H1 (cell line): ENCODE measurements at regions not wholly inside any gene's neighbourhood (a gene's known extent, or its start where the extent isn't known, plus 50 kb on each side); places are given as distances from the start of the nearest gene placed in this dataset.

Experiments used
- CTCF ChIA-PET: fragments of 300-600 bp; sonication (Branson Sonifier 250); formaldehyde crosslinking; loops from one replicate; lab custom pipeline; 2021; ENCODE audit not compliant: partially characterized antibody; lab: Charles Lee
- POLR2A ChIA-PET: fragments of 300-600 bp; sonication (Branson Sonifier 250); formaldehyde crosslinking; loops from one replicate; lab custom pipeline; 2021; ENCODE audit warnings: inconsistent platforms; ENCODE audit not compliant: partially characterized antibody; lab: Charles Lee
- DNase-seq, 2 experiments: peaks; one replicate each; pipeline versions ENCODE4 v3.0.0 to v3.0.0-alpha.2; 2010 to 2022; ENCODE audit warnings: low spot score in 2 of 2, low read depth in 1 of 2, mixed read lengths in 1 of 2
- FAIRE-seq: peaks from 2 replicates; lab custom pipeline; 2011; peaks lifted over from hg19 to GRCh38; lab: Jason Lieb, UNC
- H2AFZ ChIP-seq: 2 replicates; pipeline ENCODE4 v1.8.1; 2012; ENCODE audit warnings: low read length, inconsistent platforms
- H2AK5ac ChIP-seq: 2 replicates; pipeline ENCODE4 v1.6.1; 2013; ENCODE audit warnings: low read depth, low read length
- H2BK120ac ChIP-seq: replicated peaks from 2 replicates; pipeline ENCODE3; 2013; ENCODE audit warnings: low read depth, low read length, inconsistent platforms
- H2BK12ac ChIP-seq: 2 replicates; pipeline ENCODE4 v1.6.1; 2013; ENCODE audit warnings: low read depth, low read length
- H2BK15ac ChIP-seq: 2 replicates; pipeline ENCODE4 v1.6.1; 2013; ENCODE audit warnings: low read length
- H2BK20ac ChIP-seq: 2 replicates; pipeline ENCODE4 v1.6.1; 2013; ENCODE audit warnings: low read length
- H2BK5ac ChIP-seq: 2 replicates; pipeline ENCODE4 v1.6.1; 2013; ENCODE audit warnings: low read depth, low read length
- H3K14ac ChIP-seq: 2 replicates; pipeline ENCODE4 v1.6.1; 2013; ENCODE audit warnings: inconsistent platforms; ENCODE audit not compliant: insufficient read length
- H3K18ac ChIP-seq: 2 replicates; pipeline ENCODE4 v1.6.1; 2013; ENCODE audit warnings: low read length; ENCODE audit errors: extremely low read depth
- H3K23ac ChIP-seq: 2 replicates; pipeline ENCODE4 v1.6.1; 2013; ENCODE audit warnings: inconsistent platforms; ENCODE audit not compliant: insufficient read length
- H3K23me2 ChIP-seq: 2 replicates; pipeline ENCODE4 v1.6.1; 2013; ENCODE audit warnings: low read depth, low read length
- H3K27ac ChIP-seq: 2 replicates; pipeline ENCODE4 v1.6.1; 2011; ENCODE audit warnings: low read depth, low read length, inconsistent platforms
- H3K27me3 ChIP-seq, 4 experiments: replicated peaks in 1 of 4; 1 replicate in 1 of 4; 2 replicates in 3 of 4; pipeline versions ENCODE4 v1.6.1 to v1.8.1; 2011 to 2013; ENCODE audit warnings: low read length in 3 of 4, mild to moderate bottlenecking in 3 of 4, inconsistent platforms in 2 of 4, mixed read lengths in 2 of 4, moderate library complexity in 1 of 4; ENCODE audit not compliant: control insufficient read depth in 3 of 4, insufficient read depth in 3 of 4; ENCODE audit errors: extremely low read depth in 1 of 4
- H3K36me3 ChIP-seq, 4 experiments: 2 replicates each; pipeline versions ENCODE4 v1.6.1 to v1.8.1; 2011 to 2013; ENCODE audit warnings: mild to moderate bottlenecking in 4 of 4, low read length in 3 of 4, moderate library complexity in 2 of 4, control low read depth in 1 of 4, inconsistent platforms in 1 of 4; ENCODE audit not compliant: insufficient read depth in 4 of 4, control insufficient read depth in 2 of 4
- H3K4ac ChIP-seq: replicated peaks from 2 replicates; pipeline ENCODE3; 2013; ENCODE audit warnings: low read length, low read depth, mixed read lengths, inconsistent platforms; ENCODE audit not compliant: insufficient read length
- H3K4me1 ChIP-seq, 4 experiments: replicated peaks in 1 of 4; 1 replicate in 1 of 4; 2 replicates in 3 of 4; pipeline versions ENCODE4 v1.6.1 to v1.8.1; 2011 to 2013; ENCODE audit warnings: low read length in 3 of 4, inconsistent platforms in 2 of 4, mixed read lengths in 1 of 4; ENCODE audit not compliant: insufficient read depth in 4 of 4, control insufficient read depth in 3 of 4
- H3K4me2 ChIP-seq, 2 experiments: 2 replicates each; pipeline versions ENCODE4 v1.6.1 to v1.8.1; 2011 to 2013; ENCODE audit warnings: low read depth in 2 of 2, low read length in 2 of 2, control low read depth in 1 of 2, inconsistent platforms in 1 of 2, mild to moderate bottlenecking in 1 of 2; ENCODE audit not compliant: insufficient read depth in 1 of 2
- H3K4me3 ChIP-seq, 4 experiments: fragments of 200-600, 300-600 bp in 1 of 4; sonication (generic), shearing (Covaris generic), sonication (Bioruptor Twin) in 1 of 4; 2 replicates each; pipeline versions ENCODE4 v1.5.1 to v1.8.1; 2011 to 2016; ENCODE audit warnings: low read length in 4 of 4, low read depth in 3 of 4, control low read depth in 2 of 4, inconsistent platforms in 2 of 4, mild to moderate bottlenecking in 2 of 4, mixed read lengths in 1 of 4, moderate library complexity in 1 of 4; ENCODE audit not compliant: insufficient read depth in 2 of 4; ENCODE audit errors: extremely low read depth in 1 of 4
- H3K56ac ChIP-seq: replicated peaks from 2 replicates; pipeline ENCODE3; 2013; ENCODE audit warnings: low read depth, mild to moderate bottlenecking, mixed read lengths, low read length, inconsistent platforms; ENCODE audit not compliant: insufficient read length
- H3K79me1 ChIP-seq: 2 replicates; pipeline ENCODE4 v1.6.1; 2013; ENCODE audit warnings: low read depth, low read length, control low read depth
- H3K79me2 ChIP-seq, 2 experiments: 2 replicates each; pipeline versions ENCODE4 v1.6.1 to v1.8.1; 2012 to 2013; ENCODE audit warnings: low read length in 2 of 2, mild to moderate bottlenecking in 2 of 2, inconsistent platforms in 1 of 2; ENCODE audit not compliant: insufficient read depth in 2 of 2, control insufficient read depth in 1 of 2
- H3K9ac ChIP-seq, 4 experiments: replicated peaks in 1 of 4; 1 replicate in 1 of 4; 2 replicates in 3 of 4; pipeline versions ENCODE4 v1.6.1 to v1.8.1; 2011 to 2013; ENCODE audit warnings: low read depth in 3 of 4, low read length in 3 of 4, control low read depth in 2 of 4, mild to moderate bottlenecking in 2 of 4, moderate library complexity in 2 of 4, inconsistent platforms in 1 of 4; ENCODE audit errors: extremely low read depth in 1 of 4
- H3K9me3 ChIP-seq, 2 experiments: 2 replicates each; pipeline versions ENCODE4 v1.6.1 to v1.8.1; 2012 to 2013; ENCODE audit warnings: mild to moderate bottlenecking in 2 of 2, moderate library complexity in 2 of 2, control low read depth in 1 of 2, inconsistent platforms in 1 of 2, low read depth in 1 of 2, low read length in 1 of 2, mixed read lengths in 1 of 2; ENCODE audit not compliant: insufficient read depth in 2 of 2
- H4K20me1 ChIP-seq, 2 experiments: replicated peaks in 1 of 2; 2 replicates each; pipeline versions ENCODE3 to v1.8.1; 2011 to 2013; ENCODE audit warnings: inconsistent platforms in 2 of 2, low read length in 2 of 2, mild to moderate bottlenecking in 1 of 2; ENCODE audit not compliant: insufficient read depth in 2 of 2, control insufficient read depth in 1 of 2
- H4K5ac ChIP-seq: 2 replicates; pipeline ENCODE4 v1.6.1; 2013; ENCODE audit warnings: low read length, low read depth, mixed read lengths, inconsistent platforms; ENCODE audit not compliant: insufficient read length
- H4K8ac ChIP-seq: 2 replicates; pipeline ENCODE4 v1.8.0; 2013; ENCODE audit warnings: mild to moderate bottlenecking, moderate library complexity, low read length, inconsistent platforms; ENCODE audit not compliant: insufficient read depth; ENCODE audit errors: extremely low read depth
- H4K91ac ChIP-seq: replicated peaks from 2 replicates; pipeline ENCODE3; 2013; ENCODE audit warnings: low read length, mixed read lengths, inconsistent platforms; ENCODE audit not compliant: insufficient read length
- BCL11A ChIP-seq, 2 experiments: IDR thresholded peaks; one replicate each; pipeline ENCODE4 v1.6.1; 2011; ENCODE audit warnings: low read depth in 2 of 2, low read length in 2 of 2, mild to moderate bottlenecking in 2 of 2
- SUZ12 ChIP-seq: fragments of 200-600 bp; sonication (generic); IDR thresholded peaks from 2 replicates; pipeline ENCODE4 v1.6.1; 2012; ENCODE audit warnings: mild to moderate bottlenecking, inconsistent platforms, low read length, moderate library complexity, mixed read lengths
- WGBS, 2 experiments: shearing (Covaris generic) in 1 of 2; methylation state at CpG; one replicate each; pipeline versions ENCODE4 v1.1.6 to v1.1.7; 2013 to 2015; ENCODE audit warnings: low lambda C conversion rate in 2 of 2, mixed read lengths in 2 of 2, inconsistent platforms in 1 of 2, low coverage in 1 of 2, missing lambda C conversion rate in 1 of 2; ENCODE audit not compliant: insufficient replicate concordance in 2 of 2, insufficient coverage in 1 of 2, insufficient read length in 1 of 2; ENCODE audit errors: extremely low coverage in 1 of 2, missing lambda C conversion rate in 1 of 2; 5-methylcytosine and 5-hydroxymethylcytosine counted together

DNA sequence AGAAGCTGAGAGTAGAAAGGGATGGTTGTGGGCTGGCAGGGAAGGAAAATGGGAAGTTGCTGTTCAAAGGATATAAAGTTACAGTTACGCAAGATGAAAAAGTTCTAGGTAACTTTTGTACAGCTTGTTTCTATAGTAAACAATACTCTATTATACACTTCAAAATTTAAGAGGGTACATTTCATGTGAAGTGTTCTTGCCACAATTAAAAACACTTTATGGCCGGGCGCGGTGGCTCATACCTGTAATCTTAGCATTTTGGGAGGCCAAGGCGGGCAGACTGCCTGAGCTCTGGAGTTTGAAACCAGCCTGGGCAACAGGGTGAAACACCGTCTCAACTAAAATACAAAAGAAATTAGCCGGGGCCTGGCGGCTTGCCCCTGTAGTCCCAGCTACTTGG, 623.6 kb downstream of the STIM2 start:
- Histone ChIP-seq H3K79me2 (no peaks in the 10 kb centered on the region), H2AK5ac (no peak overlapping the region), H3K4me1 (no peaks in the 10 kb centered on the region), H2BK5ac (no peak overlapping the region), H3K27ac (no peak overlapping the region), H4K8ac (no peak overlapping the region), H2BK15ac (no peak overlapping the region), H3K56ac (no peak overlapping the region), H3K23me2 (no peaks in the 10 kb centered on the region), H2BK120ac (no peak overlapping the region), H3K4me2 (no peak overlapping the region), H3K36me3 (no peaks in the 10 kb centered on the region), H4K91ac (no peak overlapping the region), H3K18ac (no peak overlapping the region), H2BK12ac (no peak overlapping the region), H2BK20ac (no peak overlapping the region), H4K5ac (no peak overlapping the region), H3K4ac (no peak overlapping the region), H3K9me3 (no peaks in the 10 kb centered on the region), H4K20me1 (no peaks in the 10 kb centered on the region), H2AFZ (no peak overlapping the region), H3K23ac (no peak overlapping the region), H3K9ac (no peak overlapping the region), H3K79me1 (no peaks in the 10 kb centered on the region), H3K27me3 (no peaks in the 10 kb centered on the region), H3K4me3 (no peak overlapping the region), H3K14ac (no peak overlapping the region)
- FAIRE-seq, result no peak
- POLR2A ChIA-PET, result no interaction called here
- WGBS, 2 experiments, result 95% methylated on average over 8 of the region's 8 CpGs; no CpG with 5 or more reads in 1 of the 2 experiments
- CTCF ChIA-PET, result interaction anchor here (0.7 kb wide), 1 partner anchor 10 kb away, joined by 3 read pairs; no protein-coding TSS in a partner anchor
- no peak for DNase-seq
- TF ChIP-seq BCL11A (IDR thresholded peaks at IDR 0.05; ENCODE audit: low read depth in 2 of 2, low read length in 2 of 2) (no peak), SUZ12 (no peak)
